Ecto neural progenitor cell (in vitro differentiated cells): ENCODE measurements at regions not wholly inside any gene's neighbourhood (a gene's known extent, or its start where the extent isn't known, plus 50 kb on each side); places are given as distances from the start of the nearest gene placed in this dataset.

Source experiments
- DNase-seq: peaks from one replicate; pipeline ENCODE4 v3.0.0-alpha.2; 2018; ENCODE audit warnings: low spot score

DNA sequence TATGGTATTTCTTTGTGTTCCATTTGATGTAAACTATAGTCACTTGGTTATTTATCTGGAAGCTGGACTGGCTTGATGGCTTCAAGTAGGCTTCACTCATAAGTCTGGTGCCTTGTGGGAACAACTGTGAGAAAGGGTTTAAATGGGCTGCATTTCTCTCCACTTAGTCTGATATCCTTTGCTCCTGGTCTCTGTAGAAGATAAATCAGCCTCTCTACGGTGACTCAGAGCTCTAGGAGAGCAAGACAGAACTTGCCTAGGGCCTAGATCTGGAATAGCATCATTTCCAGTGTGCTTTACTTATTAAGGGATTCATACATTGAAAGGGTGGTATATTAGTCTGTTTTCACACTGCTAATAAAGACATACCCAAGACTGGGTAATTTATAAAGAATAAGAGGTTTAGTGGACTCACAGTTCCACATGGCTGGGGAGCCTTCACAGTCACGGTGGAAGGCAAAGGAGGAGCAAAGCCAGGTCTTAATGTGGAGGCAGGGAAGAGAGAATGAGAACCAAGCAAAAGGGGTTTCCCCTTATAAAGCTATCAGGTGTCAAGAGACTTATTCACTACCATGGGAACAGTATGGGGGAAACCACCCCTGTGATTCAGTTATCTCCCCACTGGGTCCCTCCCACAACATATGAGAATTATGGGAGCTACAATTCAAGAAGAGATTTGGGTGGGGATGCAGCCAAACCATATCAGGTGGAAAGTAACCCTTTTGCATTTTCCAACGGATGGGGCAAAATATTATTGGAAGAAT is 1746.4 kb upstream of the PCDH7 start:
- DNase-seq: no peak

DNA sequence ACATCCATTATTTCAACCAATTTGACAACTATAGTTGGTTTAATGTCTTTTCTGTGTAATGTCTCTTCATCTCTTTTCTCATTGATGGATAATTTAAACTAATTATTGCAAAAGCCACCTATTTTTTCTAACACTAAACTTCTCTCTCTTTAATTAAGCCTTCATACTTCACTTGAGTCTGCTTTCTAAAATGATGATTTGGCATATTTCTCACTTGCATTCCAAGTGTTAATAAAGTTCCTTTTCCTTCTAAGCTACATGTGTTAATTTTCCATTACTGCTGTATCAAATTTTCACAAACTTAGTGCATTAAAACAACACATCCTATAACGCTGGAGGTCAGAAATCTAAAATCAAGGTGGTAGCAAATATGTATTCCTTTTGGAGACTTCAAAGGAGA is 1743.8 kb upstream of the PCDH7 start:
- DNase-seq: no peak

DNA sequence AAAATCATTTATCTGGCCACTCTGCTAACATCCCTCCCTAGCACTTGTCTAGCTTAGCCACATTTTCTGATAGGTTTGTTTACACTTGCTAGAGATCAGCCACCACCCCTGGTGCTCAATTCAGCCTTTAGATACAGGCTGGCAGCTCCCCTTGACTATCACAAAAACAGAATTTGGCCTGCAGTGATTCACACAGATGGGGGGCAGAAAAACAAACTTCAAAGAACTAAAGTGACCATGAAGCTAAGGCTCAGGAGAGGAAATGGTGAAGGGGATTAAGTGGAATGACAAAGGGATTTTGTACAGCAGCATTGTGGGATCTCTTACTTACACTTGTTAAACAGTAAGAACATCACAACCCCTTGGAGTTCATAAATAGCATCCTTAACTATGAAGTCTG is 1718.0 kb upstream of the PCDH7 start:
- DNase-seq: peak; percentile 54

DNA sequence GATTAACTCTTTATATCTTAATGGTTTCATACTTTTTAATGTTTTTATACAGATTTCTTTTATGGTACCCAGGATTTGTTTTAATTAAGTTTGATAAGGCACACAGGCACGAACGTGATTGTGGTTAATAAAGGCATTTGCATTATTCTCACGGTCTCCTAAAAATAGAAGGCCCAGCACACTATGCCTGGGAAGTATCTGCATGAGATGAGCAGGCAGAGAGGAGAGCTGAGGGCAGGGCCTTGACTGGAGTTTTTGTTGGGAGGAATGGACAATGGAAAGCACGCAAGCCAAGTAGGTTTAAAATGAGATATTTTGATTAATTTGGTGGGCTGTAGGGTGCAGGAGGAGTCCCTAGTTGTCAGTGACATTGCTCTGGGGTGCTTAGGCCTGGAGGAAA is 1714.3 kb upstream of the PCDH7 start:
- DNase-seq: no peak

DNA sequence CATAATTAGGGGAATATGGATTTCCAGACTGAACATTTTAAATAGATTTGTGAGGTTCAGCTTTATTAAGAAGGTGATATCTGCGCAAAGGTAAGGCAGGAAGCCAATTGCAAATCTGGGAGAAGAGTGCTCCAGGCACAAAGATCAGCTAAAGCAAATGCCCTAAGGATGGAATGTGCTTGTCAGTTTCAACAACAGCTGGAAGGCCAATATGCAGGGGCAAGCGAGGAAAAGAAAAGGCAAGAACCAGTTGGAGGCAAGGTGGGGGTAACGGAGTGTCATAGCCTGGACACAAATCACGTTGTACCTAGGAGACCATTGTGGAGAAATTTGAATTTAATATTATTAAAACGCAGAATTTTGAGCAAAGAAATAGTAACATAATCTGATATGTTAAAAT is 1710.3 kb upstream of the PCDH7 start:
- no peak for DNase-seq

DNA sequence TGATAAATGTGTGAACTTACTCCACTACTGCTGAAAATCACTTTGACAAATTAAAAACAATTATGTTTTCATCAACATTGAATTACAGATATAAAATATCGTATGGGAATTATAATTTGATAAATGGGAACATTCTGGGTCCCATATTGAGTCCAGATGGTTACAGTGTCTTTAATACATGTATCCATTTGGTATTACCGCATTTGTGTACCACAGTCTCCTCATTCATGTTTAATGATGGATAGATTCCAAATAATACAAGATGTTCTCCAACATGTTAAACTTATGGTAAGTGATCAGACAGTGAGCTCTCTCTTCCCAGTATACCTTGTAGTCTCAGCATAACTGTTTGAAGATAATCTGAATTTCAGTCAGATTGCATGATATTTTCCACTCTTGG is 1706.8 kb upstream of the PCDH7 start:
- no peak for DNase-seq

DNA sequence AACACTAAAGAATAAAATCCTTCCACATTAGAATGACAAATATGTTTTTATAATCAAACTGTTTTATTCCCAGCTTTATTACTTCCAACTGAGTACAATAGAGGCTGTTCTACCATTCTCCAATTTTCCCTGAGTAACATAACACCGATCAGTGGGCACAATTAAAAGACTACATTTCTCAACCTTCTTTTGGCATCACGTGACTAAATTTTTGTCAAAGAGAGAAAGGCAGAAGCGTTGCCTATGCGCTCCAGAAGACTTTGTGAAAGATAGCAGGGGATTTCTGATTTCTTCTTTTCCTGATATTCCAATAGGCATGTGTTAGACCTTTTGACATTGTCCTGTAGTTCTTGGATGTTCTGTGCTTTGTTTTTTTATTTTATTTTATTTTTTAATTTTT is 1705.6 kb upstream of the PCDH7 start:
- no peak for DNase-seq

DNA sequence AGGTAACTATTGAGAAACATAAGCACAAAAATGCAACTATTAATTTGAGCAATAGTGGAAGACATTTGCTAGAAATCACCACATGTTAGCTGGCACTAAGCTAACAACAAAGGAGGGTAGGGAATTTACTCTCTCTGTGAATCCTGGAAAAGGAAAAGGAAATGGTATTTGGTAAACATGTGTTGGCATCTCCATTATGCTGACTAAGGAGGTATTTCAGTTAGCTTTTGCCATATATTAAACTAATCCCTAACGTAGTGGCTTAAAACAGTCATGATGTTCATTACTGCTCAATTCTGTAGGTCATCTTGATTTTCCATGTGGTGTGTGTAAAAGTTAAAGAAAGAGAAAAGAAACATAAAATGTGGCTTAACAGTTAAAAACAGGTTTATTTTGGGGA is 1686.5 kb upstream of the PCDH7 start:
- no peak for DNase-seq

DNA sequence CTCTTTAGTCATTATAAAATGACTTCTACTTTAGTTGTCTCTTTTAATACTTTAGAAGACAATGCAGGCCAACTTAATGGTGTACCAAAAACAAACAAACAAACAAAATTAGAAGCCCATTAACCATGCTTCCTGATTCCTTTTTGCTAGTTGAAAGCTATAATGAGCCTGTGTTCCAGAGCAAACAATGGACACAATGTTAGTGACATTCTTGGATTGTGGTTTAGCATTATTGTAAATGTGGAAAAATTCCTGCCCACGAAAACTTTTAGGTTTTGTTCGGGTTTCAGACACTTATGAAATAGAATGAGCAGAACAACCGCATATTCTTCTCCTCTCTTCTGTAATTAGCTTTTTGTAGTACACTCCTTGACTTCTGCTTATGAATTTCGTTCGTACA is 1682.7 kb upstream of the PCDH7 start:
- no peak for DNase-seq

DNA sequence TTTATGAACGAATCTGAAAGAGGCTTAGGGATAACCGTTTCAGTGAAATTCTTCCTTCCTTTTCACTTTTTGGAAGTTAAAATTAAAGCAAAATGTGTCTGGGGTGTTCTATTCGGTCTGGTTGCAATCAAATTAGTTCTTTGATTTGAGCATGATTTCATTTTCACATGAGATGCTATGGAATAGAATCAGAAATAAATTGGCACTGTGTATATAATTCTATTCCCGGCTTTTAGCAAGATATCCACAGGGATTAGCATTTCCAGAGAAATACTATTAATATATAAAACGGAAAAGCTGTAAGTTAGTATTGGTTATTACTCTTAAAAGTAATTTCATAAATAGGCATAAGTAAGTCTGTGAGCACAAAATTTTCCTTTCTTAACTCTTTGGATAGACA is 1676.8 kb upstream of the PCDH7 start:
- no peak for DNase-seq

DNA sequence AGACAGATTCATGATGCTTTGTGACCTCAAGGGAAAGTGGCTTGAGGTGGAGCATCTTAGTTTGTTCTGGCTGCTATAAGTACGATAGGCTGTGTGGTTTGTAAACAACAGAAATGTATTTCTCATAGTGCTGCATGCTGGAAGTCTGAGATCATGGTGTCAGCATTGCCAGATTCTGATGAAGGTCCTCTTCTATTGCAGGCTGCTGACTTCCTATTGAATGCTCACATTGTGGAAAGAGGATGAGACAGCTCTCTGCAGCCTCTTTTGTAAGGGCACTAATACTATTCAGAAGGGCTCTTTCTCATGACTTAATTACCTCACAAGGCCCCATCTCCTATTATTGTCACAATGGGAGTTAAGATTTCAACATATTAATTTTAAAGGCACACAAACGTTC is 1674.0 kb upstream of the PCDH7 start:
- no peak for DNase-seq

DNA sequence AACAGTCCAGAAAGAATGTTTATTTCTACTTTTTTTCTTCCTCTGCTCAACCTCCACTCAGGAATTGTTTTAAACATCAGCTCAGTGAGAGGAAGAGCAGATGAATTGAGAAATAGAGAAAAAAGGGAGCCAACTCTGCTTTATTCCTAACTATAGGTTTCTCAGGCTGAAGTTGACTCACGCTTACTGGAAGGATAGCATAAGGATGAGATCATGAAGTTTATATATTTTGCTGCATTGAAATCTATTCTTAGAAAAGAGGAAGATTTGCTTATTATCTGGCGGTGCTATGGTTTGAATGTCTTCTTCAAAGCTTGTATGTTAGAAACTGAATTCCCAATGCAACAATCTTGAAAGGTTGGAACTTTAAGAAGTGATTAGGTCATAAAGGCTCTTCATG is 1673.4 kb upstream of the PCDH7 start:
- no peak for DNase-seq

DNA sequence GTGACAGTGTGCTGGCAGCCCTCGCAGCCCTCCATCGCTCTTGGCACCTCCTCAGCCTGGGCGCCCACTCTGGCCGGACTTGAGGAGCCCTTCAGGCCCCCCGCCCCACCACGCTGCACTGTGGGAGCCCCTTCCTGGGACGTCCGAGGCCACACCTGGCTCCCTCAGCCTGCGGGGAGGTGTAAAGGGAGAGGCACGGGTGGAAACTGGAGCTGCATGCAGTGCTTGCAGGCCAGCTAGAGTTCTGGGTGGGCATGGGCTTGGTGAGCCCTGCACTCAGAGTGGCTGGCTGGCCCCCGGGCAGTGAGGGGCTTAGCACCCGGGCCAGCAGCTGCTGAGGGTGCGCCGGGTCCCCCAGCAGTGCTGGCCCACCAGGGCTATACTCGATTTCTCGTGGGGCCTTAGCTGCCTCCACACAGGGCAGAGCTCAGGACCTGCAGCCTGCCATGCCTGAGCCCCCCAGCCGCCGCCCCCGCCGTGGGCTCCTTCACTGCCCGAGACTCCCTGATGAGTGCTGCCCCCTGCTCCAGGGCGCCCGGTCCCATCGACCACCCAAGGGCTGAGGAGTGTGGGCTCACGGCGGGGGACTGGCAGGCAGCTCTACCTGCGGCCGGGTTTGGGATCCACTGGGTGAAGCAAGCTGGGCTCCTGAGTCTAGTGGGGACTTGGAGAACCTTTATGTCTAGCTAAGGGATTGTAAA is 1672.7 kb upstream of the PCDH7 start:
- DNase-seq: no peak

DNA sequence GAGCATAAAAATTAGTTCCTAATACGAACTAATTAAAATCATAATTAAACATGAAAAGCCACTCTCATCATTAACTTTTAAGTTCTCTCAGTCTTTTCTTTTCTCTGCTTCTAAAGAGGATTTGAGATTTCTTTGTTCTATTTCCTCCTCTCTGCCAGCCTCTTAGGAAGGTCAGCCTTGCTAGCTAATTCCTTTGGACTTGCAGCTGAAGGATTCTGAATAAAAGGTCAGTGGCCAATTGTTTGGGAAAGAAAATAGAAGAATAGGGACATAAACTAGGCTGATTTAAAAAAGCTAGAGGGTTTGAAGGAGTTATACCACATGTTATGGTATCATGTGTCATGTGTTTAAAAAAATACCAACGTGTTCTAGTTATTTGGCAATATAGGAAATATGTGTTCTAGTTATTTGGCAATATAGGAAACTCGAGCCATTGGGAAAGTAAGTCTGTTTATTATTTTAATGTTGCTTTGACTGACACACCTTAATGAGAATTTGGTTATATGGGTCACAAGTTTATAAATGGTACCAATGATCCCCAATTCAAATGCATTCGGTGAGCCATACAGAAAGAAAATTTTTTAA is 1668.7 kb upstream of the PCDH7 start:
- DNase-seq: no peak

DNA sequence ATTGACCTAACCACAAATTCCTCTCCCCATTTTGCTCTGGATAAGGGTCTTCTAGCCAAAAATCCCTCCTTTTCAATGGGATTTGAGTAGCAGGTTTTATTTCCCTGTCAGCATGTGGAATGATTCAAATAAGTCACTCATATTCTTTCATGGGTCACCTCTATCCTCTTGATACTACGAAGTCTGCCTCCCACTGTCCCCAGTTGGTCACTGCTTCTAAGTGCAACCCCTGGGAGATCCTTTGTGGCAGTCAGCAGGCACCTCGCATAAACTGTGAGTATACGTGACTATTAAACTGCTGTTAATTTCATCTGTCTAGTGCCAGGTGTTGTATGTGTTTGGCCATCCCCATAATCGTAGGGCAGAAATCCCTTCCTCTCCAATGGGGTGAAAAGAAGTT is 1667.9 kb upstream of the PCDH7 start:
- no peak for DNase-seq

DNA sequence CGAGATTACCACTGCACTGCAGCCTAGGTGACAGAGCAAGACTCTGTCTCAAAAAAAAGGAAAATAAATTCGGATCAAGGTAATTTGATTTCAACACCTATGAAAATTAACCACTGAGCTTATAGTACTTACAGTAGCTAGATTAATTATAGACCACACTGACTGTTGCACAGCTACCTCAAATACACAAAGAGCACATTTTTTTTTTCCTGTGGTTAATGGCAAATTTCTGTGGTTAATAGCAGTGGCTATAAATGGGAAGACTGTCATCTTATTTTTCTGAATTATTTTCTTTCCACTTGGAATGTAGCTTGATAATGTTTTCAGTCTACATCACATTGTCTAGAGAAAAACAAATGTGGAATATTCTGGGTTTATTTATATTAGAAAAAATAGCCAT is 1661.6 kb upstream of the PCDH7 start:
- no peak for DNase-seq

DNA sequence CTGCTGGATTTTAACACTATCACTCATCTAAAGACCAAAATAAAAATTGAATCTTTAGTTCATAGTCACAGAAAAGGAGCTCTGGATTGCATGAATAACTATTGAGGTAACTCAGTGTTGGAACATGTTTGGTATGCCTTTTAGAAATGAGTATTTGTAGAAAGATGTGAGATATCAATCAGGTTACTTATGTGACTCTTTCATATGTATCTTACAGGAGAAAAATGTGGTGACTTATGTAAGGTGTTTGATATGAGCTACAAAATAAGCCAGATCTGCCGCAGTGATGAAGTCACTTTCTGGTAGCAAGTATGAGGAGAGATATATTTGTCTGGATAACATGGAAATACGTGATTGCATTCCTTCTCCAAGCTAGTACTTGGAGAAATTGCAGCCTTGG is 1653.3 kb upstream of the PCDH7 start:
- DNase-seq: no peak

DNA sequence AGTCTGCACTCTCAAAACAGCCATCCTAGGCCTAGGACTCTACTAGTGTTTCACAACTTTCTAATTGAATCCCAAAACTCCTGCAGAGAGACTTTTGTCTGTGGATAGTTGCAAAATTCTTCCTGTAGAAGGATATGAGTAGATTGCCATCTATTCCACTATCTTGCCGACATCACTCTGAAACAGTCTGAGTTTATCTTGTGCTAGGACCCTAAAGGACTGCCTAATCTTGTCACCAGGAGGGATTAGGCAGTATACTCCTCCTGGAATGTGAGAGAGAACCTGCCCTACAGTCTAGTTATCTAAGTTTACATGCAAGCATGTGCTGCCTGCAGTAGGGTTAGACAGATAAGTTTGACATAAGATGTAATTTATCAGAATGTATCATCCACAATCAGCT is 1646.6 kb upstream of the PCDH7 start:
- DNase-seq: no peak

DNA sequence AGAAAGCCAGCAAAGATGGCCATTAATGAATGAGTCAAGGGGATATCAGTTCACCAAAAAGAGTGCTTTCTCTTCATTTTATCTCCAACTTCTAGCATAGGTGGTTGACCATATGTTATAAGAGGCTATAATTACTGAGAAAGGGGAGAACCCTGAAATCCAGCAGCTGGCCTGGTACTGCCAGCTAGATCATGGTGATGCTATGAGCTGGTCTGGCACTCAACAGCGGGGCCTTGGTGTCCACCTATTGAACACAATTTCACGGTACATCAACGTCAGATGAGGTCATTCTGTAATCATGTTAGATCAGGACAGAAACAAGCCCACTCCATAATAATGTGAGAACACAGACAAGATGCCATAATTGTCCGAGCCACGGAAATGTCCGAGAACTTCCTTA is 1644.8 kb upstream of the PCDH7 start:
- no peak for DNase-seq

DNA sequence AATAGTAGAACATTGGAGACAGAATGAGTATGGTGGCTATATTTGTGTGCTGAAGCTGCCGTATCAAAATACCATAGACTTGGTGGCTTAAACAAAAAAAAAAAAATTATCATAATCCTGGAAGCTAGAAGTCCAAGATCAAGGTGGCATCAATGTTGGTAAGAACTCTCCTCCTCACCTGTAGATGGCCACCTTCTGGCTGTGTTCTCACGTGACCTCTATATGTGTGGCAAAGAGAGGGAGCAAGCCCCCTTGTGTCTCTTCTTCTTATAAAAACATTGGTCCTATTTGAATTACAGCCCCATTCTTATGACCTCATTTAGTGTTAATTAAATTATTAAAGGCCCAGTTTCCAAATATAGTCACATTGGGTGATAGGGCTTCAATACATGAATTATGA is 1640.9 kb upstream of the PCDH7 start:
- no peak for DNase-seq

DNA sequence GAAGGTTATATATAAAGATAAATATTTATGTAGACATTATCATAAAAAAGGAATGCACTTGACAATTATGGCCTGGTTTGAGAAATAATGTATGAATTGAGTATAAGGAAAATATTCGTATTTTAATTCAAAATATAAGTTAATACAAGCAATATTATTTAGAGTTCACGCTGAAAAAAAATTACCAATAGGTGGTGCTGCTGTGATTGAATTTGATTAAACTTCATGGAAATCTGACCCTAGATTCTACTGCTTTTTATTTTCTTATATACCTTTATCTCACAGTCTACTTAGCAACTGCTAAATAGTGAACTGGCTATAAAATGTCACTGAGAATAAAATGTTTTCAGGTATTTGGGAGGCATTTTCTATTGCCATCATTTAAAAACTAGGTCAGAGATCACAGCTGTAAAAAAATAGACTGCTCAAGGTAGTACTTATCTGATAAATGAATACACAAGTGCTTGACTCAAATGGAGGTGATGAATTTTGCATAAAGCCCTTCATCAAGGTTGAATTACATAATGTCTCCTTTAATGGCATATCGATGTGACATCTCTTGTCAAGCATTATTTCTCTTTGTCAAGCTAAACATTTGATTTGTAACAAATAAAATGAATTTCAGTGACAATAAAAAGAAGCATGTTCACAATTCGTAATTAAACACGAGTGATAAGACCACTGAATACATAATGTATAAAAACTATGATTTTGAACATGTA is 1638.8 kb upstream of the PCDH7 start:
- DNase-seq: no peak

DNA sequence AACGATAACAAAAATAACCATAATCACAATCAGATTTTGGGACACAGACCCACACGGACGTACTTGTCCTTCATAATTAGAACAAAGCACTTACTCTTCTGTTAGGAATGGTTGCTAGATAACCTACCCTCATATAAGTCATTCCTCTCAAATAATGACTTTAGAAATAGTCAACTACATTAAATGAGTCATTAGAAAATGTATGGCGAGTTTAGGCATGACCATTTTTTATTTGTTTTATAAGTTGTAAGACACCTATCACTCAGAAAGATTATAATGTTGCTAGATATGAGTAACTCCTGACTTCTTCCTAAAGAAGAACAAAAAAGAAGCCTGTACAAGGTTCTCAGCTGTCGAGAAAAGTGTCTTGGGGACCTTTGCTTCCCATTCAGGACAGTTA is 1637.5 kb upstream of the PCDH7 start:
- no peak for DNase-seq

DNA sequence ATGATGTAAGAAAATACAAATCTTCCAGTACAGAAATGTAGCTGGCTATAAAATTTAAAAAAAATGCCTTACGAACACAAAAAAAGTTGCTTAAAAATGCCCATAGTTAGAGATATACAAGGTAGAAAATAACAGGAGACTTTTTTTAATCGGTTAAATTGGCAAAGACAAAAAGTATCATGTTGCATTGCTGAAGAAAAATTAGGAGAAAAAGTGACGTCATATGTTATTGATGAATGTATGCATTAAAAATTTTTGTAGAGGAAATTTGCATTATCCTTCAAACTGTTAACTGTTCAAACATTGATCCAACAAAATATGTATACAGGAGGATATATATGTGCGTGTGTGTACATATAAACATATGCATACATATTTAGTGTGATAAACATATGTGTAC is 1634.4 kb upstream of the PCDH7 start:
- DNase-seq: no peak
